GM23338 (cell line): ENCODE measurements at regions not wholly inside any gene's neighbourhood (a gene's known extent, or its start where the extent isn't known, plus 50 kb on each side); places are given as distances from the start of the nearest gene placed in this dataset.

Experiments used
- ATAC-seq: fragments of 200-7000 bp; cut with Tn5 transposase; 3 replicates; pipeline ENCODE4 v1.9.1; 2020
- DNase-seq: peaks from one replicate; pipeline ENCODE4 v3.0.0-alpha.2; 2015; ENCODE audit warnings: low spot score
- H2AFZ ChIP-seq: fragments of 200-600 bp; sonication (generic); 2 replicates; pipeline ENCODE4 v1.8.0; 2016; ENCODE audit warnings: antibody characterized with exemption, mild to moderate bottlenecking, moderate library complexity
- H3F3A ChIP-seq: fragments of 200-600 bp; sonication (generic); replicated peaks from 2 replicates; pipeline ENCODE4 v1.8.0; 2017; ENCODE audit warnings: antibody characterized with exemption, mixed run types, low read depth
- H3K27ac ChIP-seq: fragments of 200-600 bp; sonication (generic); 2 replicates; pipeline ENCODE4 v1.6.1; 2016; ENCODE audit warnings: low read depth
- H3K27me3 ChIP-seq: fragments of 200-600 bp; sonication (generic); 2 replicates; pipeline ENCODE4 v1.8.0; 2016; ENCODE audit warnings: mild to moderate bottlenecking, mixed run types, moderate library complexity; ENCODE audit not compliant: insufficient read depth
- H3K36me3 ChIP-seq: fragments of 200-600 bp; sonication (generic); 2 replicates; pipeline ENCODE4 v1.8.0; 2016; ENCODE audit warnings: mild to moderate bottlenecking; ENCODE audit not compliant: insufficient read depth
- H3K4me1 ChIP-seq: fragments of 200-600 bp; sonication (generic); 2 replicates; pipeline ENCODE4 v1.8.0; 2016; ENCODE audit warnings: mild to moderate bottlenecking, moderate library complexity; ENCODE audit not compliant: insufficient read depth
- H3K4me2 ChIP-seq: fragments of 200-600 bp; sonication (generic); 2 replicates; pipeline ENCODE4 v1.7.1; 2017; ENCODE audit warnings: mixed run types
- H3K4me3 ChIP-seq: fragments of 200-600 bp; sonication (generic); 2 replicates; pipeline ENCODE4 v1.6.1; 2016; ENCODE audit warnings: mixed run types
- H3K79me2 ChIP-seq: fragments of 200-600 bp; sonication (generic); replicated peaks from 2 replicates; pipeline ENCODE4 v1.8.0; 2017; ENCODE audit warnings: mild to moderate bottlenecking; ENCODE audit not compliant: insufficient read depth
- H3K9me2 ChIP-seq: fragments of 200-600 bp; sonication (generic); 2 replicates; pipeline ENCODE4 v1.8.0; 2017; ENCODE audit not compliant: insufficient read depth
- H4K20me1 ChIP-seq: fragments of 200-600 bp; sonication (generic); replicated peaks from 2 replicates; pipeline ENCODE4 v1.8.0; 2017; ENCODE audit warnings: mild to moderate bottlenecking; ENCODE audit not compliant: insufficient read depth
- H3K27ac Mint-ChIP-seq: 2 replicates; pipeline ENCODE4 v1.8.0; 2020; ENCODE audit warnings: inconsistent platforms, mild to moderate bottlenecking, moderate library complexity, mixed read lengths
- H3K27me3 Mint-ChIP-seq: 3 replicates; pipeline ENCODE4 v1.8.0; 2022; ENCODE audit warnings: low read depth, mild to moderate bottlenecking, moderate library complexity, mixed read lengths, inconsistent platforms; ENCODE audit not compliant: insufficient read depth, poor library complexity
- H3K36me3 Mint-ChIP-seq: 3 replicates; pipeline ENCODE4 v1.8.0; 2021; ENCODE audit warnings: low read depth, mild to moderate bottlenecking, inconsistent platforms, moderate library complexity, mixed read lengths
- H3K4me1 Mint-ChIP-seq: 3 replicates; pipeline ENCODE4 v1.8.0; 2020; ENCODE audit warnings: mild to moderate bottlenecking, inconsistent platforms, mixed read lengths
- H3K4me3 Mint-ChIP-seq: 3 replicates; pipeline ENCODE4 v1.8.0; 2021; ENCODE audit warnings: moderate library complexity, mild to moderate bottlenecking, inconsistent platforms, mixed read lengths
- H3K9me3 Mint-ChIP-seq: 3 replicates; pipeline ENCODE4 v1.8.0; 2020; ENCODE audit warnings: moderate library complexity, mild to moderate bottlenecking, inconsistent platforms, mixed read lengths
- CREB1 ChIP-seq: fragments of 250-450 bp; sonication (Bioruptor Pico); IDR thresholded peaks from 2 replicates; pipeline ENCODE4 v1.5.0; 2020; ENCODE audit warnings: low read depth, mild to moderate bottlenecking, moderate library complexity
- CTCF ChIP-seq, 2 experiments: fragments of 200-600 bp in 1 of 2; sonication (generic) in 1 of 2; conservative IDR thresholded peaks; 2 replicates each; pipeline versions ENCODE4 v1.5.1 to v1.6.1; 2016 to 2017; ENCODE audit warnings: antibody characterized with exemption in 2 of 2, low read depth in 2 of 2, mild to moderate bottlenecking in 2 of 2, moderate library complexity in 1 of 2
- ETS1 ChIP-seq: IDR thresholded peaks from 2 replicates; pipeline ENCODE4 v1.6.1; 2016; ENCODE audit warnings: antibody characterized with exemption
- EZH2 ChIP-seq: fragments of 200-600 bp; sonication (generic); IDR thresholded peaks from one replicate; pipeline ENCODE4 v1.8.0; 2017; ENCODE audit warnings: antibody characterized with exemption, mild to moderate bottlenecking, low read depth; ENCODE audit not compliant: unreplicated experiment
- EZH2phosphoT487 ChIP-seq: fragments of 200-600 bp; sonication (generic); IDR thresholded peaks from one replicate; pipeline ENCODE4 v1.8.1; 2018; ENCODE audit warnings: antibody characterized with exemption; ENCODE audit not compliant: unreplicated experiment
- JUNB ChIP-seq: IDR thresholded peaks from one replicate; pipeline ENCODE4 v1.6.1; 2016; ENCODE audit warnings: antibody characterized with exemption; ENCODE audit not compliant: unreplicated experiment
- NANOG ChIP-seq: IDR thresholded peaks from 2 replicates; pipeline ENCODE4 v1.6.1; 2016; ENCODE audit warnings: antibody characterized with exemption, borderline replicate concordance
- POLR2AphosphoS5 ChIP-seq: IDR thresholded peaks from 2 replicates; pipeline ENCODE4 v1.6.1; 2016; ENCODE audit warnings: antibody characterized with exemption, low read depth
- REST ChIP-seq: IDR thresholded peaks from one replicate; pipeline ENCODE4 v1.6.1; 2018; ENCODE audit warnings: antibody characterized with exemption; ENCODE audit not compliant: unreplicated experiment
- STAT1 ChIP-seq: IDR thresholded peaks from one replicate; pipeline ENCODE4 v1.6.1; 2016; ENCODE audit warnings: antibody characterized with exemption; ENCODE audit not compliant: unreplicated experiment
- ZNF114 ChIP-seq: fragments of 250-450 bp; sonication (Bioruptor Pico); IDR thresholded peaks from 2 replicates; pipeline ENCODE4 v1.5.0; 2020; ENCODE audit warnings: mild to moderate bottlenecking, moderate library complexity
- ZNF331 ChIP-seq: fragments of 250-450 bp; sonication (Bioruptor Pico); IDR thresholded peaks from 2 replicates; pipeline ENCODE4 v1.5.0; 2020; ENCODE audit warnings: low read depth, mild to moderate bottlenecking, moderate library complexity
- ZNF462 ChIP-seq: fragments of 250-450 bp; sonication (Bioruptor Pico); IDR thresholded peaks from 2 replicates; pipeline ENCODE4 v1.5.0; 2020; ENCODE audit warnings: mild to moderate bottlenecking, moderate library complexity

- Histone ChIP-seq H3K36me3 (no peaks in the 10 kb centered on the region), H3K9me2 (0 out of 2 replicates have a peak, but pooled peaks cover 7% of the 10 kb centered on the region), H3K4me3 (no peak overlapping the region), H2AFZ (no peak overlapping the region), H3K79me2 (no peaks in the 10 kb centered on the region), H3F3A (no peaks in the 10 kb centered on the region), H3K4me2 (no peak overlapping the region), H3K27me3 (no peaks in the 10 kb centered on the region), H4K20me1 (no peaks in the 10 kb centered on the region), H3K27ac (no peak overlapping the region), H3K4me1 (no peaks in the 10 kb centered on the region; the same call in 1 of the 2 replicates)
- peaks cover 11% of the 10 kb centered on the region; the same call in 2 of the 3 replicates for H3K4me1 Mint-ChIP-seq
- no peaks in the 10 kb centered on the region; the same call in 2 of the 3 replicates for H3K36me3 Mint-ChIP-seq
- DNase-seq (no peak), ATAC-seq (no peak)
- H3K27me3 Mint-ChIP-seq, result peaks cover 1% of the 10 kb centered on the region
- no peak overlapping the region for H3K27ac Mint-ChIP-seq
- TF ChIP-seq ZNF331 (CRISPR knock-in tag) (no peak), STAT1 (no peak), ZNF114 (no peak), CREB1 (CRISPR knock-in tag) (no peak), EZH2 (no peak), ZNF462 (no peak), REST (no peak), CTCF (conservative IDR thresholded peaks at IDR 0.05; ENCODE audit: low read depth in 2 of 2) (no peak), NANOG (no peak), ETS1 (no peak), POLR2AphosphoS5 (no peak), EZH2phosphoT487 (no peak), JUNB (no peak)
- H3K9me3 Mint-ChIP-seq, result peaks cover 7% of the 10 kb centered on the region; the same call in 2 of the 3 replicates
- no peak overlapping the region for H3K4me3 Mint-ChIP-seq
Measured at GRCh38 chr6:164079275-164079600, 664.7 kb downstream of the QKI start.
